Ishikawa (cell line): ENCODE measurements at regions not wholly inside any gene's neighbourhood (a gene's known extent, or its start where the extent isn't known, plus 50 kb on each side); places are given as distances from the start of the nearest gene placed in this dataset.

Experiments
- CEBPB ChIP-seq: IDR thresholded peaks from 2 replicates; pipeline ENCODE4 v1.6.1; 2012
- CREB1 ChIP-seq: IDR thresholded peaks from 2 replicates; pipeline ENCODE4 v1.6.1; 2012; ENCODE audit warnings: low read depth
- EGR1 ChIP-seq: IDR thresholded peaks from 2 replicates; pipeline ENCODE4 v1.6.1; 2012
- EP300 ChIP-seq: IDR thresholded peaks from 2 replicates; pipeline ENCODE4 v1.6.1; 2012; ENCODE audit warnings: borderline replicate concordance
- FOXM1 ChIP-seq: IDR thresholded peaks from 2 replicates; pipeline ENCODE4 v1.6.1; 2012; ENCODE audit warnings: low read depth, borderline replicate concordance
- MAX ChIP-seq: IDR thresholded peaks from 2 replicates; pipeline ENCODE4 v1.6.1; 2012
- NFIC ChIP-seq: IDR thresholded peaks from 2 replicates; pipeline ENCODE4 v1.6.1; 2012
- RAD21 ChIP-seq: IDR thresholded peaks from 2 replicates; pipeline ENCODE4 v1.6.1; 2012; ENCODE audit warnings: low read depth
- REST ChIP-seq: IDR thresholded peaks from 2 replicates; pipeline ENCODE4 v1.6.1; 2012; ENCODE audit warnings: low read depth, mild to moderate bottlenecking
- TAF1 ChIP-seq: IDR thresholded peaks from 2 replicates; pipeline ENCODE4 v1.6.1; 2012; ENCODE audit warnings: low read depth, mild to moderate bottlenecking
- TCF12 ChIP-seq: IDR thresholded peaks from 2 replicates; pipeline ENCODE4 v1.6.1; 2012; ENCODE audit warnings: low read depth
- TEAD4 ChIP-seq: IDR thresholded peaks from 2 replicates; pipeline ENCODE4 v1.6.1; 2012
- USF1 ChIP-seq: IDR thresholded peaks from 2 replicates; pipeline ENCODE4 v1.6.1; 2012
- YY1 ChIP-seq: IDR thresholded peaks from 2 replicates; pipeline ENCODE4 v1.6.1; 2012; ENCODE audit warnings: low read depth
- ZBTB7A ChIP-seq: IDR thresholded peaks from 2 replicates; pipeline ENCODE4 v1.6.1; 2012; ENCODE audit warnings: low read depth

GRCh38 chr9:30035761-30036160, 2348.7 kb upstream of the ACO1 start:
- TF ChIP-seq TCF12 (no peak), YY1 (no peak)

- TF ChIP-seq ZBTB7A = no peak
- TF ChIP-seq CREB1 = no peak
- no peak for TF ChIP-seq YY1
- TF ChIP-seq REST = no peak
- TF ChIP-seq NFIC = no peak
- TF ChIP-seq TAF1 = no peak
- TF ChIP-seq TEAD4 = no peak
- TF ChIP-seq CEBPB = no peak
- TF ChIP-seq RAD21 = no peak
- TF ChIP-seq TCF12 = no peak
- TF ChIP-seq MAX = no peak
- no peak for TF ChIP-seq USF1
These were observed 2347.9 kb upstream of the ACO1 start for GRCh38 chr9:30036558-30036957.

DNA sequence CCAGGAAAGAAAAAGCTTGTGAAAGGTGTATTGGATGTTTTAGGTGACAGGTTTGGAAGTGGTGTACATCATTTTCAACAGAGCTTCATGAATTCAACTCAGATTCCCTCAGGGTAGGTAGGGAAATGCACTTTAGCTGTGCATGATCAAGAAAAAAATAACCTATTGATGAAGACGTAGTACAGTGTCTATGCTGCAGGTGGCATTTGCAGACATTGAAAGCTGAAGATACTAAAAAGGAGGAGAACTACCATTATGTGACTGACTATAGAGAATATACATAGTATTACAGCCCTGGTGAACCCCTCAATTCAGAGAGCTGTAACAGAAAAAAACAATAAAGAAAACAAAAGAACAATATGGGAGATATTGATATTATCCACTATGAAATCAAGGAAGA, 2344.7 kb upstream of the ACO1 start:
- TF ChIP-seq EGR1 = no peak
- TF ChIP-seq RAD21 = no peak
- no peak for TF ChIP-seq FOXM1
- TF ChIP-seq EP300 = no peak
- TF ChIP-seq REST = no peak
- no peak for TF ChIP-seq CREB1
- TF ChIP-seq NFIC = no peak
- TF ChIP-seq TAF1 = no peak
- TF ChIP-seq YY1 = no peak
- TF ChIP-seq CEBPB = no peak
- no peak for TF ChIP-seq TCF12
- no peak for TF ChIP-seq TEAD4
- TF ChIP-seq ZBTB7A = no peak
- no peak for TF ChIP-seq MAX
- no peak for TF ChIP-seq USF1

DNA sequence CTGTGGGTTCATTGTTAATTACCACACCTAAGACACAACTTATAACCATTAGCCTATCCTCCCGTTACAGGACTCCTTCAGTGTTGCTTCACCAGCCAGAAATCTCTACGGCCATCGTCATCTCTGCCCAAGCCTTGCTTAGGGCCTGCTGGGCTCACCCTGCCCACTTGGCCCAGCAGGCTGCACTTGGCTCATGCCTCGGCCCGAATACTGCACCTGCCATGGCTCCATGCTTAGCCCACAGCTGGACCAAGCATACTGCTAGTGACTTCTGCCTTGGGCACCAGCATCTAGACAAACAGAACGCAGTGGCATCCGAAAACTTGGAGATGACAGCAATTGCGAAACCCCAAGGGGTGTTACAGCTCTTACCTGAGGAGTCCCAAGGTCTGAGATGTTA, 2336.0 kb upstream of the ACO1 start:
- no peak for TF ChIP-seq CREB1
- TF ChIP-seq REST = no peak
- no peak for TF ChIP-seq CEBPB
- no peak for TF ChIP-seq EGR1
- no peak for TF ChIP-seq TCF12
- no peak for TF ChIP-seq ZBTB7A
- TF ChIP-seq TEAD4 = no peak
- TF ChIP-seq USF1 = no peak
- no peak for TF ChIP-seq YY1
- no peak for TF ChIP-seq RAD21
- TF ChIP-seq MAX = no peak
- TF ChIP-seq NFIC = no peak
